NCI-H2227 (cell line): ENCODE measurements at regions not wholly inside any gene's neighbourhood (a gene's known extent, or its start where the extent isn't known, plus 50 kb on each side); places are given as distances from the start of the nearest gene placed in this dataset.
"Not testable (repeated sequence)": the region's sequence is repeated elsewhere in the genome, so short reads cannot be mapped to it uniquely, and the experiment has no call there.

Source experiments
- DNase-seq: peaks from one replicate; lab custom pipeline; 2025; ENCODE audit not compliant: unreplicated experiment; lab: John Stamatoyannopoulos, UW

DNA sequence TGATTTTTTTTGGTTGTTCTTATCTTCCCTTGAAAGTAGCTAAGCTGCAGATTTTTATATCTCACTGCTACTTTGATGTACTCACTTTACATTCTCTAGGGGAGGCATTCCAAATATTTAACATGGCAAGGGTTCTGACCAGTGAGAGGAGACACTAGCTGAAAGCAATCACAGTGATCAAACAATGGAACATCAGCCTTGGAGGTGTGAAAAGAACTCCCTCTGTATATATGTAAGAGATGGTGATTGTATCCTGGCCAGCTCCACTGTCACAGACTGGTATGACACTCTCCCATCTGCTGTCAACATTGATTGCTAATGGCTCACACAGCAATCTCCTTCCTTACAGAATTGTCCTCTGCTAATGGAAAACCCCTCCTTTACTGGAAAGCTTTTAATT, 291.7 kb upstream of the CDH19 start:
- no peak for DNase-seq

DNA sequence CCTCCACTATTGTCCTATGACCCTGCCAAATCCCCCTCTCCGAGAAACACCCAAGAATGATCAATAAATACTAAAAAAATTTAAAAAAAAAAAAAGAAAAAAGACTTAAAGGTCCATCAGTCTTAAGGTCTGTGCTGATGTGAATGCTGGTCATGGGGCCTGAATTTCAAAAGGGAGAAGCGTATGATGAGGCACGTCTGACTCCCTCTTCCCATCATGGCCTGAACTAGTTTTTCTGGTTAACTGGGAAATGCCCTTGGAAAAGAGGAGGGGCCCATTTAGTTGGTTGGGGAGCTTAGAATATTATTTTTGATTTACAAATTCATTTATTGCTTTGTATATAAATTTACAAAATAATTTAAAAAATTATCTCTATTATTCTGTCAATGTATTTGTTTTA, 291.0 kb upstream of the CDH19 start:
- DNase-seq = no peak

- DNase-seq = not testable (repeated sequence)
Observed at GRCh38 chr18:66892388-66892787, 288.5 kb upstream of the CDH19 start.

DNA sequence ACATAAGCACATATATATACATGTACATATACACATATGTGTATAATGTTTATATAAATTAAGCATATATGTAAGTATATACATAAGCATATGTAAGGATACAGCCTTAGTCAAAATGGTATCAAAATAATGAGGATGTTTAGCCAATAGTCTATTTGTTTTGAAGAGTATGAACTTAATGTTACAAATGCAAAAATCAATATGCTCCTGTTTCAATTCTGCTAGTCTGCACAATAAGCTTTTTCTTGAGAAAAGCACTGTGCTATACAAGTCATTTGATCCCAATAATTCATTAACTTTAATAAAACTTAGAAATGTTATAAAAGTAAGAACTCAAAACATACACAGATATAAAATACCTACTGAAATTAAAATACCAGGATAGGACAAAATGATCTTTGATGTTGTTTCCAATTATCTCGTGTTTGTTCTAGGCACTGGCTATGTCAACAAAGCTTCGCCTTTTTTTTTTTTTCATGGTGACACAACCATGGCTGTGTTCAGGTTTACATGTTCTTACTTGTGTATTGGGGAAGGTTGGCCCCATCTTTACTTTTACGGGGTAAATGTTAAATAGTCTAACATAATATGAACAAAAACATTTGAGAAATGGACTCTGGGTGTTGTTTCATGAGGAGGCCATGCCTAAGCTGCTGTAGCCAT, 271.1 kb upstream of the CDH19 start:
- DNase-seq = no peak

DNA sequence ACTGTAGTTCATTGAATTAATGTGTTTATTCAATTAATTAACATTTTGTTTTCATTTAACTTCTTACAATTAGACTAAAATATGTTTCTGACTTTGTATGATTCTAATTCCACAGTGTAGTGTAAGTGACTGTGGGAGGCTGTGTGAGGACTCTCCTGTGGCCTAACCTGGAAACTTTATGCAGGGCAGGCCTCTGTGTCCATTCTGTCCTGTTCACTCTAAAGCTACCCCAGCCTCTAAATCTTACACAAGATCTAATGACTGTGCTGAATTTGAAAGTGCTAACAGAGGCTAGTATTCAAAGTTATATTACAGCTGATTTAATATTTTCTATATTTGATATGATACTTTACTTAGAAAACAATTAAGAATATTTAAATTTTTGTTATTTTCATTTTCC, 270.5 kb upstream of the CDH19 start:
- DNase-seq = no peak

- DNase-seq = no peak
Observed at GRCh38 chr18:66873899-66874298, 270.0 kb upstream of the CDH19 start.

DNA sequence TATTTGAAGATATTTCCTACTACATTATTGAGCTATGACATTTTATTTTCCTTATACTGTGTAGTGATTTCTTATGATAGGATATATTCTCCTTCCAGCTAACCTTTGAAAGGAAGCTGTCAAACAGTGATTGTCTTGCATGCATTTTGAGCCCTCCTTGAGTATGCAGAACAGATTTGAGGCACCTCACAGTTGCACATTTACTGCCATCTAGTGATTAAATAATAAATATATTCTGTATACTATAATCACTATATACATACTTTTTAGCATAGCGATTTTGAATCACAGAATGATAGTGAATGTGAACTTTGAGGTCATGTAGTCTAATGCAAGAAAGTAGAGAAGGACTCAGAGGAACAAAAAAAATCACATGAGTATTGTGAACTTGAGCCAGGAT, 268.4 kb upstream of the CDH19 start:
- peak; percentile 51 for DNase-seq

- DNase-seq = no peak
Observed at GRCh38 chr18:66867653-66868052, 263.8 kb upstream of the CDH19 start.

- DNase-seq = not testable (repeated sequence)
Observed at GRCh38 chr18:66866427-66866940, 262.6 kb upstream of the CDH19 start.

GRCh38 chr18:66838340-66838987, 234.6 kb upstream of the CDH19 start:
- no peak for DNase-seq

- no peak for DNase-seq
Observed at GRCh38 chr18:66833646-66834045, 229.8 kb upstream of the CDH19 start.

DNA sequence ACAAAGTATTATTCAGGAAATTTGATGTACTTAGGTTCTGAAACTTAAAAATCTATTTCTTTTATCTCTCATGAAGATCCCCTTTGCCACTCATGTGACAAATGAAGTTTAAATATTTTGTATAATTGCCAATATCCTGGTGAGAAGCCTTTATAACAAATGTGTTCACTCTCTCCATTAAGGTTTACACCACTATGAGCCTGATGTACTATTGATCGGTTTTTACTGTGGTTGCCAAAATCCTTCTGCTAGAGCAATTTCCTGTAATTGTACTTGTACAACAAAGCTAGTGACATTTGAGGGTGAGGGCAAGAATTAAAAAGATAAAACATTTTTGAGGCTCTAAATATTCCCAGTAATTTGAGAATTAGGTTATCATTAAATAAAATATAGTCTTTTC, 222.3 kb upstream of the CDH19 start:
- peak; percentile 69 for DNase-seq

- DNase-seq = no peak
Observed at GRCh38 chr18:66825347-66825746, 221.5 kb upstream of the CDH19 start.

DNA sequence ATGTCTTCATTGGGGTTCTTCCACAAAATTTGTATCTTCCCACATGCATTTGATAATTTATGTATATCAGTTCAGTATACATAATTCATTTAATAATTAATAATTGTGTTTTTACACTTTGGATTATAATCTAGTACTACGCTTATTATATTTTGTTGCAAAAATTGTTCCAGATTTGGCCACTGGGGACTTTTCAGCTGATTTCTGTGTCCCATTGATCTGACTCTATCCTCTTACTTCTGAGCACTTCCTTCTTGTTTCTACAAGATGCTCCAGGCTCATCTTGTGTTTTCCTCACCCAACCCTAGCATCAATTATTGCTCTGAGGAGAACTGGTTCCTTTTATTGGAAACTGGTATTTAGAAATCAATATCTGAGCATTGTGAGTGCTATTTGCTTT, 215.3 kb upstream of the CDH19 start:
- DNase-seq = no peak

DNA sequence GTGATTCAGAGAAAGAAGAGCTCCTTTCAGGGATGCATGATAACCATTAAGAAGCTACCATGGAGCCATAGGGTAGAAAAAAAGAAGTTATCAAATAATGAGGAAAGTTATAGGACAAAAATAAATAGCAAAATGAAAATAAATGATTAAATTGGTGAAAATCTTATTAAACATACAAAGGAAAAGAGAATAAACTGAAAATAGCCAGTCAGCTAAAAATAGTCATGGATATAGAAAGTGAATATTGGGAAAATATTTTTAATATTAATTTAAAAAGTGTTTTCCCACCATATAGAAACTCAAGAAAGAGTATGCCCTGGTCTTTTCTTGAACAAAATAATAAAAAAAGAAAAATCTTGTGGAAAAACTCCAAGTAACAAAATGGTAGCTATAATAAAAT, 209.2 kb upstream of the CDH19 start:
- DNase-seq = no peak

DNA sequence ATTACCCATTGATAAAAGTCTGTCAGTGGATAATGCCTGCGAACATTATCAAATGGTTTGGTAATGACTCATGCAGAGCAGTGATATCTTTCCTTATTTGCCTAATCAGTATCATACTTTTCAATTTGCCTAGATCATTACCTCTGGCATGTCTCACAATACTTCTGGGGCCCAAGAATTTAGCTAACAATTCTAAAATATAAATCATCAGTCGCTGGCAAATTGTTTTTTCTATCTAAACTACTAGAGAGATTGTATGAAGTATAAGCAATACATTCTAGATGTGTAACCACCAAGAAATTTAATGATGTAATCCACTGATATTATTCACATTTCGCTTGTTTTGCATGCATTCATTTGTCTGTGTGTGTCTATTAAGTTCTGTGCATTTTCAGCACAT, 191.2 kb upstream of the CDH19 start:
- no peak for DNase-seq

DNA sequence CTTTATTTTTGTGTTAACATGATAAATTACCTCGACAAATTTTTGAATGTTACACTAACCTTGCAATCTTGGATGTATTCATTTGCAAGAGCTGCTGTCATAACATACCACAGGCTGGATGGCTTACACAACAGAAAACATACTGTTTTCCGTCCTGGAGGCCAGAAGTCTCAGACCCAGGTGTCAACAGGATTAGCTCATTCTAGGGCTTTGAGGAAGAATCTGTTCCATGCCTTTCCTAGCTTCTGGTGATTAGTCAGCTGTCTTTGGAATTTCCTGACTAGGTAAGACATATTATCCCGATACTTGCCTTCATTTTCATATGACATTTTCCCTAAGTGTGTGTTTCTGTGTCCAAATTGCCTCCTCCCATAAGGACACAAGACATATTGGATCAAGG, 188.6 kb upstream of the CDH19 start:
- no peak for DNase-seq

- no peak for DNase-seq
Observed at GRCh38 chr18:66780609-66781008, 176.7 kb upstream of the CDH19 start.

DNA sequence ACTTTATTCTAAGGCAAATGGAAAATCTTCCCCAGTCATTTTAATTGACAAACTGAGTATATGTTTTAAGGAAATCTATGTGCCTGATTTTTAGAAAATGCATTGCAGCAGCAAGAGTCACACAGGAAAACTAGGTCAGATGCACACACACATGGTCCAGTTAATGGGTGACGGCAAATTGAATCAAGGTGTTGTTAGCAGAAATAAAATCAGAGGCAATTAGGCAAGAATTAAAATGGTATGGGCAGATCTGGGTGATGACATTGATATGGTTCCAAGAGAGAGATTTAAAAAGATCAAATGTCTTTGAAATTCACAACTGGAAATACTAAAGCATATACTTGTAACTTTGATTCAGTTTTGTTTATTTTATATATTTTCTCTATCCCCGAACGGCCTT, 174.2 kb upstream of the CDH19 start:
- DNase-seq = no peak

- no peak for DNase-seq
Observed at GRCh38 chr18:66769375-66769774, 165.5 kb upstream of the CDH19 start.

DNA sequence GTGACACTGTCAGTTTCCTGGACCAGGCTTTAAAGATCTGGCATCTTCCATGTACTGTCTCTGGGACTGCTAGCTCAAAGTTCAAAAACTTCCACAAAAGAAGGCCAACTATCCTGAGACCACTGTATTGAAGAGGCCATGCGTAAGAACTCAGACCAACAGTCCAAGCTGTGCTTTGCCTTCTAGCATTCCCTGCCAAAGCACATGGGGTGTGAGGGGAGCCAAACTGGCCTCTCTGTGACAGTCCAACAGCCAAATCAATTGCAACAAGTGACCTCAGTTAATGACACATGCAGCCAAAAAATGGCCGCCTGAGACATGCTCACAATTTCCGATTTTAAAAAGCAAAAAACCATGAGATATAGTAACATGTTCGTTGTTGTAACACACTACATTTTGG, 160.3 kb upstream of the CDH19 start:
- no peak for DNase-seq

- DNase-seq = no peak
Observed at GRCh38 chr18:66761166-66761565, 157.3 kb upstream of the CDH19 start.

- DNase-seq = no peak
Observed at GRCh38 chr18:66760559-66760958, 156.7 kb upstream of the CDH19 start.
